Neural progenitor cell (in vitro differentiated cells): ENCODE measurements at regions not wholly inside any gene's neighbourhood (a gene's known extent, or its start where the extent isn't known, plus 50 kb on each side); places are given as distances from the start of the nearest gene placed in this dataset.

Experiments
- DNase-seq: peaks from one replicate; pipeline ENCODE4 v3.0.0-alpha.2; 2016; ENCODE audit warnings: low spot score
- H2AFZ ChIP-seq: fragments of 200-600 bp; sonication (generic); replicated peaks from 2 replicates; pipeline ENCODE4 v1.6.1; 2016; ENCODE audit warnings: antibody characterized with exemption
- H3F3A ChIP-seq: fragments of 200-600 bp; sonication (generic); 2 replicates; pipeline ENCODE4 v1.6.1; 2016; ENCODE audit warnings: antibody characterized with exemption, low read depth
- H3K27ac ChIP-seq: fragments of 200-600 bp; sonication (generic); 2 replicates; pipeline ENCODE4 v1.5.1; 2016; ENCODE audit warnings: mild to moderate bottlenecking
- H3K27me3 ChIP-seq: fragments of 200-600 bp; sonication (generic); 2 replicates; pipeline ENCODE4 v1.6.1; 2016; ENCODE audit warnings: mild to moderate bottlenecking, moderate library complexity
- H3K36me3 ChIP-seq: fragments of 200-600 bp; sonication (generic); 2 replicates; pipeline ENCODE4 v1.5.1; 2016
- H3K4me1 ChIP-seq: fragments of 200-600 bp; sonication (generic); 2 replicates; pipeline ENCODE4 v1.6.1; 2016; ENCODE audit warnings: mixed run types
- H3K4me2 ChIP-seq: fragments of 200-600 bp; sonication (generic); 2 replicates; pipeline ENCODE4 v1.6.1; 2016
- H3K4me3 ChIP-seq: fragments of 200-600 bp; sonication (generic); 2 replicates; pipeline ENCODE4 v1.5.1; 2016
- H3K79me2 ChIP-seq: fragments of 200-600 bp; sonication (generic); 2 replicates; pipeline ENCODE4 v1.6.1; 2016; ENCODE audit warnings: low read depth
- H3K9ac ChIP-seq: fragments of 200-600 bp; sonication (generic); 2 replicates; pipeline ENCODE4 v1.6.1; 2016
- H3K9me3 ChIP-seq: fragments of 200-600 bp; sonication (generic); 2 replicates; pipeline ENCODE4 v1.5.1; 2016; ENCODE audit warnings: low read depth
- H4K20me1 ChIP-seq: fragments of 200-600 bp; sonication (generic); 2 replicates; pipeline ENCODE4 v1.6.1; 2016; ENCODE audit warnings: low read depth
- H3K27ac Mint-ChIP-seq: 3 replicates; pipeline ENCODE4 v1.8.0; 2021; ENCODE audit warnings: mixed read lengths
- H3K27me3 Mint-ChIP-seq: 2 replicates; pipeline ENCODE4 v1.8.0; 2022; ENCODE audit warnings: low read depth, mild to moderate bottlenecking, inconsistent platforms, moderate library complexity, mixed read lengths; ENCODE audit not compliant: insufficient read depth
- H3K36me3 Mint-ChIP-seq: 3 replicates; pipeline ENCODE4 v1.8.0; 2021; ENCODE audit warnings: mixed read lengths
- H3K4me1 Mint-ChIP-seq: 3 replicates; pipeline ENCODE4 v1.8.0; 2021; ENCODE audit warnings: mixed read lengths
- H3K4me3 Mint-ChIP-seq: 3 replicates; pipeline ENCODE4 v1.8.0; 2021; ENCODE audit warnings: mild to moderate bottlenecking, moderate library complexity, mixed read lengths
- H3K9me3 Mint-ChIP-seq: 3 replicates; pipeline ENCODE4 v1.8.0; 2020; ENCODE audit warnings: mixed read lengths
- EZH2 ChIP-seq: fragments of 200-600 bp; sonication (generic); IDR thresholded peaks from 2 replicates; pipeline ENCODE4 v1.6.1; 2017; ENCODE audit warnings: antibody characterized with exemption, mild to moderate bottlenecking, moderate library complexity
- EZH2phosphoT487 ChIP-seq: fragments of 200-600 bp; sonication (generic); IDR thresholded peaks from 2 replicates; pipeline ENCODE4 v1.6.1; 2017; ENCODE audit warnings: antibody characterized with exemption
- TF ChIP-seq, protein P1 (sequence below): fragments of 200-600 bp; sonication (generic); IDR thresholded peaks from 2 replicates; pipeline ENCODE4 v1.5.1; 2017; ENCODE audit warnings: antibody characterized with exemption, mild to moderate bottlenecking

- H2AFZ ChIP-seq: no peak overlapping the region
- no peaks in the 10 kb centered on the region for H3K4me1 ChIP-seq
- H3K27me3 ChIP-seq: no peaks in the 10 kb centered on the region
- no peak overlapping the region for H3K4me3 ChIP-seq
- no peaks in the 10 kb centered on the region for H3K9me3 Mint-ChIP-seq
- DNase-seq: no peak
- no peaks in the 10 kb centered on the region for H4K20me1 ChIP-seq
- H3K27me3 Mint-ChIP-seq: peaks cover 2% of the 10 kb centered on the region
- no peak overlapping the region for H3K27ac ChIP-seq
- H3K4me3 Mint-ChIP-seq: no peak overlapping the region
- no peak overlapping the region for H3K9ac ChIP-seq
- H3K36me3 ChIP-seq: no peaks in the 10 kb centered on the region
- no peak overlapping the region for H3K27ac Mint-ChIP-seq
- no peaks in the 10 kb centered on the region for H3F3A ChIP-seq
- H3K36me3 Mint-ChIP-seq: no peaks in the 10 kb centered on the region
- TF ChIP-seq EZH2phosphoT487: no peak
- TF ChIP-seq, protein P1, sequence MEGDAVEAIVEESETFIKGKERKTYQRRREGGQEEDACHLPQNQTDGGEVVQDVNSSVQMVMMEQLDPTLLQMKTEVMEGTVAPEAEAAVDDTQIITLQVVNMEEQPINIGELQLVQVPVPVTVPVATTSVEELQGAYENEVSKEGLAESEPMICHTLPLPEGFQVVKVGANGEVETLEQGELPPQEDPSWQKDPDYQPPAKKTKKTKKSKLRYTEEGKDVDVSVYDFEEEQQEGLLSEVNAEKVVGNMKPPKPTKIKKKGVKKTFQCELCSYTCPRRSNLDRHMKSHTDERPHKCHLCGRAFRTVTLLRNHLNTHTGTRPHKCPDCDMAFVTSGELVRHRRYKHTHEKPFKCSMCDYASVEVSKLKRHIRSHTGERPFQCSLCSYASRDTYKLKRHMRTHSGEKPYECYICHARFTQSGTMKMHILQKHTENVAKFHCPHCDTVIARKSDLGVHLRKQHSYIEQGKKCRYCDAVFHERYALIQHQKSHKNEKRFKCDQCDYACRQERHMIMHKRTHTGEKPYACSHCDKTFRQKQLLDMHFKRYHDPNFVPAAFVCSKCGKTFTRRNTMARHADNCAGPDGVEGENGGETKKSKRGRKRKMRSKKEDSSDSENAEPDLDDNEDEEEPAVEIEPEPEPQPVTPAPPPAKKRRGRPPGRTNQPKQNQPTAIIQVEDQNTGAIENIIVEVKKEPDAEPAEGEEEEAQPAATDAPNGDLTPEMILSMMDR: no peak
- TF ChIP-seq EZH2: no peak
- H3K9me3 ChIP-seq: no peaks in the 10 kb centered on the region
- H3K79me2 ChIP-seq: no peaks in the 10 kb centered on the region
- H3K4me1 Mint-ChIP-seq: no peaks in the 10 kb centered on the region
- H3K4me2 ChIP-seq: no peak overlapping the region
Measured at GRCh38 chr2:19835781-19836281, 66.0 kb downstream of the TTC32 start.

DNA sequence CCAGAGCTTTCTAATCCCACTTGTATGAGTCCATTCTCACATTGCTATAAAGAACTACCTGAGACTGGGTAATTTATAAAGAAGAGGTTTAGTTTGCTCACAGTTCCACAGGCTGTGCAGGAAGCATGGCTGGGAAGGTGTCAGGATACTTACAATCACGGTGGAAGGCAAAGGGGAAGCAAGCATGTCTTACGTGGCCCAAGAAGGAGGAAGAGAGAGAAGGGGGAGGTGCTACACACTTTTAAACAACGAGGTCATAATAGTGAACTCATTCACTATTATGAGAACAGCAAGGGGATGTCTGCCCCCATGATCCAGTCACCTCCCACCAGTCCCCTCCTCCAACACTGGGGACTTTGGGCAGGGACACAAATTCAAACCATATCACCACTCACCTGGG lies 67.8 kb downstream of the TTC32 start:
- no peaks in the 10 kb centered on the region for H3F3A ChIP-seq
- TF ChIP-seq EZH2phosphoT487 (no peak), EZH2 (no peak)
- TF ChIP-seq, protein P1: no peak
- H3K27me3 Mint-ChIP-seq: peaks cover 2% of the 10 kb centered on the region
- H3K4me3 ChIP-seq: no peak overlapping the region
- H4K20me1 ChIP-seq: no peaks in the 10 kb centered on the region
- DNase-seq: no peak
- no peaks in the 10 kb centered on the region for H3K36me3 Mint-ChIP-seq
- H3K4me1 Mint-ChIP-seq: no peaks in the 10 kb centered on the region
- H3K79me2 ChIP-seq: no peaks in the 10 kb centered on the region
- no peak overlapping the region for H3K9ac ChIP-seq
- no peak overlapping the region for H3K27ac Mint-ChIP-seq
- H3K4me1 ChIP-seq: no peaks in the 10 kb centered on the region
- H2AFZ ChIP-seq: no peak overlapping the region
- H3K4me3 Mint-ChIP-seq: no peak overlapping the region
- H3K36me3 ChIP-seq: no peaks in the 10 kb centered on the region
- no peaks in the 10 kb centered on the region for H3K9me3 ChIP-seq
- no peaks in the 10 kb centered on the region for H3K27me3 ChIP-seq
- H3K4me2 ChIP-seq: no peak overlapping the region
- H3K27ac ChIP-seq: no peak overlapping the region
- H3K9me3 Mint-ChIP-seq: no peaks in the 10 kb centered on the region

DNA sequence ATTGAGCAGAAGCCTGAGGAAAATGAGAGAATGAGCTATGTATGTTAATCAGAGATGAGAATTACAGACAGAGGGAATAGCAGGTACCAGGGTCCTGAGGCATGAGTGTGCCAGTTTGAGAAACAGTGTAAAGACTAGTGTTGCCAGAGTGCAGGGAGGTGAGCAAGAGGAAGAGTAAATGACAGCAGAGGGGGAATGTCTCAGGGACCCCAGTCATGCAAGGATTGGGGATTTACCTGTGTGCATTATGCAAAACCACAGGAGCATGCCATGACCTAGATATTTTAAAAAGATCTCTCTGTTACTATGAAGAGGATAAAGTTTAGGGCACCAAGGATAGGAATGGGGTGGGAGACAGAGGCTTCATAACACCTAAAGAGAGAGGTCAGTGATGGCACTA lies 72.1 kb downstream of the TTC32 start:
- no peak overlapping the region for H3K4me2 ChIP-seq
- H3K27ac Mint-ChIP-seq: no peak overlapping the region
- H3K9ac ChIP-seq: no peak overlapping the region
- no peaks in the 10 kb centered on the region for H3K36me3 ChIP-seq
- no peak for DNase-seq
- TF ChIP-seq EZH2phosphoT487: no peak
- TF ChIP-seq EZH2: no peak
- TF ChIP-seq, protein P1: no peak
- no peaks in the 10 kb centered on the region for H3K9me3 ChIP-seq
- H3K36me3 Mint-ChIP-seq: no peaks in the 10 kb centered on the region
- no peaks in the 10 kb centered on the region for H3K27me3 Mint-ChIP-seq
- no peaks in the 10 kb centered on the region for H3K4me1 Mint-ChIP-seq
- no peaks in the 10 kb centered on the region for H3F3A ChIP-seq
- H3K79me2 ChIP-seq: no peaks in the 10 kb centered on the region
- no peaks in the 10 kb centered on the region for H4K20me1 ChIP-seq
- no peak overlapping the region for H3K4me3 Mint-ChIP-seq
- no peak overlapping the region for H2AFZ ChIP-seq
- no peak overlapping the region for H3K27ac ChIP-seq
- H3K9me3 Mint-ChIP-seq: no peaks in the 10 kb centered on the region
- H3K4me1 ChIP-seq: no peaks in the 10 kb centered on the region
- H3K27me3 ChIP-seq: no peaks in the 10 kb centered on the region
- H3K4me3 ChIP-seq: no peak overlapping the region
